ENCODE measurements at regions not wholly inside any gene's neighbourhood (a gene's known extent, or its start where the extent isn't known, plus 50 kb on each side); places are given as distances from the start of the nearest gene placed in this dataset.

DNA sequence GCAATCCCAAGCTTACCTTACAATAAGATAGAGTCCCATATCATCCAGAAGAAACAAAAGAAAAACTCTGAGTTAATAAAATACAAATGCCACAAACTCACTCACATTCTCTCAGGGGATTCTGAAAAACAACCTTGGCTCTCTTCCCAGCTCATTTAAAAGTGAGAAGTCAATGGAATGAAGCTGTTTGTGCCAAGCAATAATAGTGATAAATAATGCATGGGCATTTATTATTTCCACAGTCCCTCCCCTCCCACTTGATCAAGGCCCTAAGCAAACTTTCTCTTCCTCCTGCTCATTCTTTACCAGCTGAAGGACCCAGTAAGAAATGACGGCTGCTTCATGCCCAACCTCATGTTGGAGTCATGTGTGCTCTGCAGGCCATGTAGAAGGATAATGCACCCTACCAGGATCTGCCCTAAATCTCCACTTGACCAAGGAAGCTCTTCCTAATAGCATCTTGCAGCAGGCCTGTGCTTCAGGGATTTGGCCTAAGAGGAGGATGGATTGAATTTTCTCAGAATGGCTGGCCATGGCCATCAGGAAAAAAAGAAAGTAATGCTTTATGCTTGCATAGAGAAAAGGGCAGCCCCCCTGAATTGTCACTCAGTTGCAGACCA lies 451.3 kb downstream of the GPAM start:
- no peaks in the 10 kb centered on the region for H3K27me3 ChIP-seq (replicated peaks in 1 of 4; ENCODE audit: control insufficient read depth in 3 of 4, extremely low read depth in 1 of 4, insufficient read depth in 3 of 4, low read length in 3 of 4)
- no peak overlapping the region for H4K5ac ChIP-seq (ENCODE audit: insufficient read length, low read depth, low read length)
- H3K4ac ChIP-seq (replicated peaks; ENCODE audit: insufficient read length, low read depth, low read length) = no peak overlapping the region
- no peaks in the 10 kb centered on the region for H3K79me2 ChIP-seq (ENCODE audit: control insufficient read depth in 1 of 2, insufficient read depth in 2 of 2, low read length in 2 of 2)
- H3K27ac ChIP-seq (ENCODE audit: low read depth, low read length) = no peak overlapping the region
- no peaks in the 10 kb centered on the region for H3K9me3 ChIP-seq (ENCODE audit: insufficient read depth in 2 of 2, low read depth in 1 of 2, low read length in 1 of 2)
- H2BK120ac ChIP-seq (replicated peaks; ENCODE audit: low read depth, low read length) = no peak overlapping the region
- no peak overlapping the region for H4K8ac ChIP-seq (ENCODE audit: extremely low read depth, insufficient read depth, low read length)
- no peak overlapping the region for H3K18ac ChIP-seq (ENCODE audit: extremely low read depth, low read length)
- H3K23ac ChIP-seq (ENCODE audit: insufficient read length) = no peak overlapping the region
- TF ChIP-seq SRF (IDR thresholded peaks at IDR 0.05; ENCODE audit: low read depth, low read length) (no peak), JUND (IDR thresholded peaks at IDR 0.05; ENCODE audit: low read length) (no peak), BCL11A (IDR thresholded peaks at IDR 0.05; ENCODE audit: low read depth in 2 of 2, low read length in 2 of 2) (no peak), RXRA (IDR thresholded peaks at IDR 0.05; ENCODE audit: insufficient read depth, low read depth, low read length) (no peak), FOSL1 (IDR thresholded peaks at IDR 0.05; ENCODE audit: insufficient read depth, low read depth, low read length) (no peak), HDAC2 (IDR thresholded peaks at IDR 0.05; ENCODE audit: borderline replicate concordance in 1 of 2, low read depth in 2 of 2, low read length in 2 of 2) (no peak), EGR1 (IDR thresholded peaks at IDR 0.05; ENCODE audit: borderline replicate concordance, low read depth, low read length) (no peak)
- TF ChIP-seq, protein P1, sequence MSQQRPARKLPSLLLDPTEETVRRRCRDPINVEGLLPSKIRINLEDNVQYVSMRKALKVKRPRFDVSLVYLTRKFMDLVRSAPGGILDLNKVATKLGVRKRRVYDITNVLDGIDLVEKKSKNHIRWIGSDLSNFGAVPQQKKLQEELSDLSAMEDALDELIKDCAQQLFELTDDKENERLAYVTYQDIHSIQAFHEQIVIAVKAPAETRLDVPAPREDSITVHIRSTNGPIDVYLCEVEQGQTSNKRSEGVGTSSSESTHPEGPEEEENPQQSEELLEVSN (IDR thresholded peaks at IDR 0.05) = no peak
- no peak overlapping the region for H4K91ac ChIP-seq (replicated peaks; ENCODE audit: insufficient read length, low read length)
- no peaks in the 10 kb centered on the region for H4K20me1 ChIP-seq (replicated peaks in 1 of 2; ENCODE audit: control insufficient read depth in 1 of 2, insufficient read depth in 2 of 2, low read length in 2 of 2)
- DNase-seq (ENCODE audit: low read depth in 1 of 2, low spot score in 2 of 2) = no peak
- no peaks in the 10 kb centered on the region for H3K36me3 ChIP-seq (ENCODE audit: control insufficient read depth in 2 of 4, insufficient read depth in 4 of 4, low read length in 3 of 4)
- H2BK20ac ChIP-seq (ENCODE audit: low read length) = no peak overlapping the region
- no peak overlapping the region for H2AK5ac ChIP-seq (ENCODE audit: low read depth, low read length)
- no peak overlapping the region for H3K14ac ChIP-seq (ENCODE audit: insufficient read length)
- H2BK15ac ChIP-seq (ENCODE audit: low read length) = no peak overlapping the region
- H2BK5ac ChIP-seq (ENCODE audit: low read depth, low read length) = no peak overlapping the region
- POLR2A ChIA-PET (ENCODE audit: partially characterized antibody) = no interaction called here
- no peak overlapping the region for H3K56ac ChIP-seq (replicated peaks; ENCODE audit: insufficient read length, low read depth, low read length)
- H3K4me1 ChIP-seq (replicated peaks in 1 of 4; ENCODE audit: control insufficient read depth in 3 of 4, insufficient read depth in 4 of 4, low read length in 3 of 4) = no peaks in the 10 kb centered on the region
- no peaks in the 10 kb centered on the region for H3K79me1 ChIP-seq (ENCODE audit: low read depth, low read length)
- 92% methylated on average over 1 of the region's 1 CpG; no CpG with 5 or more reads in 1 of the 2 experiments for WGBS, 2 experiments (ENCODE audit: extremely low coverage in 1 of 2, insufficient coverage in 1 of 2, insufficient read length in 1 of 2, insufficient replicate concordance in 2 of 2, low coverage in 1 of 2, low lambda C conversion rate in 2 of 2, missing lambda C conversion rate in 1 of 2)
- no peak overlapping the region for H3K9ac ChIP-seq (replicated peaks in 1 of 4; ENCODE audit: extremely low read depth in 1 of 4, low read depth in 3 of 4, low read length in 3 of 4)
- no peak overlapping the region for H2AFZ ChIP-seq (ENCODE audit: low read length)
- FAIRE-seq = no peak
- H3K4me3 ChIP-seq (ENCODE audit: extremely low read depth in 1 of 4, insufficient read depth in 2 of 4, low read depth in 3 of 4, low read length in 4 of 4) = no peak overlapping the region
- CTCF ChIA-PET (ENCODE audit: partially characterized antibody) = interaction anchor here (0.7 kb wide), 1 partner anchor 28 kb away, joined by 3 read pairs; no protein-coding TSS in a partner anchor
- H2BK12ac ChIP-seq (ENCODE audit: low read depth, low read length) = no peak overlapping the region
- H3K4me2 ChIP-seq (ENCODE audit: insufficient read depth in 1 of 2, low read depth in 2 of 2, low read length in 2 of 2) = no peak overlapping the region
- no peaks in the 10 kb centered on the region for H3K23me2 ChIP-seq (ENCODE audit: low read depth, low read length)

Data from H1 (cell line).